EH (cell line): ENCODE measurements at regions not wholly inside any gene's neighbourhood (a gene's known extent, or its start where the extent isn't known, plus 50 kb on each side); places are given as distances from the start of the nearest gene placed in this dataset.

Source experiments
- DNase-seq: peaks from one replicate; pipeline ENCODE4 v3.0.0-alpha.2; 2015; ENCODE audit warnings: low read depth

GRCh38 chr2:34096562-34097171, 497.6 kb upstream of the FAM98A start:
- DNase-seq, result peak; percentile 72

DNA sequence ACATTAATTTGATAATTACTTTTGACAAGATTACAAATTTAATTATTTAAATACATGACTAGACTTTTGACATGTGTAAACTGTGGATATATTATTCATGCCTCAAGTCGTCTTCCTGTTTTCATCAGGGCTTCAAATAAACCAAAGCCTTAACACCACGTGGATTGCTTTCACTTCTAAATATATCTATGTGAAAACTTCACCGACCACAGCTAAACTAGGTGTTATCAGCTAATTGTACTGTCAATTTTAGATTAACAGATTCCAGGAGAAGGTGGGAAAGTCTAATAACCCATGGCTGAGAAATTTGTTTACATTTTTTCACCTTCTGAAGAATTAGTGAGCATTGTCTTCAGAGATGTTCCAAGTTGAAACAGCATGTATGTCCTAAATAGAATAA, 494.7 kb upstream of the FAM98A start:
- no peak for DNase-seq

DNA sequence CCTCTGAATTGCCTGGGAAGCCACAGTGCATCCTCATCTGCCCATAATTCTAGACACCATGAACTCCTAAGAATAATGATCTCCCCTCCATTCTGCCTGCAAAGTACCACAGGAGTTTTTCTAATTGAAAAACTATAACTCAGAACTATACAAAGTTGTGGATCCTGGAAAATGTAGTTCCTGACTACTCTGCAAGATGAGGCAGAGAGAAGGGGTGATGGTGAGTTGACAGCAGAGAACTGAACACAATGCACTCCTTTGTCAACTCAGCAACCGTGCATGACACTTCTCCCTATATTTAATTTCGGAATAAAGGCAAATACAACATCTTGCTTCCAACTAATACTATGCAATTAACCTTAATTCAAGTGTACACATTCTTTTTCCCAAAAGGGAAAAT, 471.1 kb upstream of the FAM98A start:
- DNase-seq, result no peak

DNA sequence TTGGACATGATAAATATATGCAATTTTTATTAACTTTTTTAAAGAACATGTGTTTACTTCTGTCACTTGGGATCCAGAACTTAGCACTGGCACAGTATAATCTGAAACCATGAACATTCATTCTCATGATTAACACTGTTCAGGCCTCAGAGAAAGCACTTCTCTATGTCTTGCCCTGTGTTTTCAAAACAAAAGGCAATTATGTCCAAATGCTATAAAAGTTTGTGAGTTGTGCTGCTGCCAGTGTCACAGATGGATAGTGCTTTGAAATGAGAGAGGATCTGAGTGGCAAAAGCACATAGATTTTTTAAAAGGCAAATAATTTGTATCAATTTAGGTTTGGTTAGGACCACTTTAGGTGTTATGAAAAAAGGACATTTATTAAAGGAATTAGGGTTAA, 470.5 kb upstream of the FAM98A start:
- no peak for DNase-seq

- no peak for DNase-seq
These were observed 451.3 kb upstream of the FAM98A start for GRCh38 chr2:34050413-34050812.

GRCh38 chr2:34045101-34045655, 446.1 kb upstream of the FAM98A start:
- DNase-seq, result no peak

DNA sequence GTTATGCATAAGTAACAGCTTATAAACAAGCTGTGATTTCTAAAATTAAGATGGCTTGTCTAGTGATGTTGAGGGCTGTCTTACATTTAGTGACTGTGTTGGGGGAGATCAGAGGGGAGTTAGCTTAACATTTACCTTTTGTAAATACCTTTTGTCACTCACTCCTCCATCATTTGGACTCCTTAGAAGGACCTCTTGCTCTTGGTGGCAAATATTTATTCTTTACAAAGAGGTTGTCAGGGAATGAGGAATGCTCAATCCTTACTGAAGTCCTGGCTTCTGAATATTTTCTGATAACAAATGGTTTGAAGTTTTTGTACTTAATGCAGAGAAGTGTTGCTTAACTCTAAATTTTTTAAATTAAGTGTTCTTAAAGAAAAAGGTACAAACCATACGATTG, 438.8 kb upstream of the FAM98A start:
- DNase-seq, result no peak

DNA sequence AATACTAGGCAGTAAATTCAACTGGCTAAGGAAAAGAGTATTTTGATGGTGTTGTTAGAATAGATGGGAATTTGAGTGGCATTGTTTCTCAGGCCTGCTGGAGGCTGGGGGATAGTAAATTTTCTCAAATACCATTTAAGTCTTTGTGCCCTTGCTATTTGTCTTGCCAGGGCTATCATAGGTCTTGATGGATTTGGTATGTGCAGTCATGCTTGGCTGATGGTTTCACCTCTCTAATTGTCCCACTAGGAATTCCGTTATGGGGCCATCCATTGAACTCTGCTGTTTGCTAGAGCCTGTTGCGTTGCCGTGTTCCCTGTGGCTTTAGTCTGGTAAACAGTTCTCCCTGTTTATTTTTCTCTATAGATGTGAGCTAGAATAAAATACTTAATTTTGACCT, 438.1 kb upstream of the FAM98A start:
- DNase-seq, result no peak

DNA sequence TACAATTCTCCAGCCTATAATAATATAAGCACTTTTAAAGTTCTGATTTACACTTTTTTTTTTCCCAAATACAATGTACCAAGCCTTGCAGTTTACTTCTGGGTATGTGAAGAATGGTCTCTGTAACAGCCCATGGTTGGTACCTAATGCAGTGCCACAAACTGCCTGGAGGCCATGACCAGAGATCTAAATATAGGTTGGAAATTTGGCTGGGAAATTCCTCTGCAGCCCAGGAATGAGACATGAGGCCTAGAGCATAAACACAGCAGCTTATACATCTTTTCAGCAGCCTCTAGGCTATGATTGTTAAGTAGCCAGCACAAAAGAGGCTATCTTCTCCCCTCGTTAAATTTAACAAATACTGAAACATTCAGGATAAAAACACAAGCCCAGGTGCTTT, 432.0 kb upstream of the FAM98A start:
- DNase-seq, result peak; percentile 30

DNA sequence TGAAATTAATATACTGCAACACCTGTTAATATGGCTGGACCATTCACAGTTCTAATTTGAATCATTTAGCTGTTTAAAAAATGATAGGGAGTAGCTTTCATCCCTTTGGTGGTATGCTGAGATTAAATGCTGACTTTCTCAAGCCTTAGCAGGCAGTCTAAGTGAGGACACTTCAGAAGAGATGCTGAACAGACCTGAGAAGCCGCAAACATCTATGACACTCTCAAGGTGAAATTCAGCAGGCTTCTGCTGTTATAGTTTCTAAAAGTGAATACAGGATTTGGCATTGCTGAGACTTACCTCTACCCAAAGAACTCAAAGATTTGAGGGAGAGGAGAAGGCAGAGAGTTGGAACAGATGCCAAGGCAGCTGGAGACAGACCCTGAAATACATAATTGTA, 431.2 kb upstream of the FAM98A start:
- no peak for DNase-seq

GRCh38 chr2:34029073-34029472, 430.0 kb upstream of the FAM98A start:
- DNase-seq, result no peak

- DNase-seq, result no peak
These were observed 426.1 kb upstream of the FAM98A start for GRCh38 chr2:34025196-34025595.

DNA sequence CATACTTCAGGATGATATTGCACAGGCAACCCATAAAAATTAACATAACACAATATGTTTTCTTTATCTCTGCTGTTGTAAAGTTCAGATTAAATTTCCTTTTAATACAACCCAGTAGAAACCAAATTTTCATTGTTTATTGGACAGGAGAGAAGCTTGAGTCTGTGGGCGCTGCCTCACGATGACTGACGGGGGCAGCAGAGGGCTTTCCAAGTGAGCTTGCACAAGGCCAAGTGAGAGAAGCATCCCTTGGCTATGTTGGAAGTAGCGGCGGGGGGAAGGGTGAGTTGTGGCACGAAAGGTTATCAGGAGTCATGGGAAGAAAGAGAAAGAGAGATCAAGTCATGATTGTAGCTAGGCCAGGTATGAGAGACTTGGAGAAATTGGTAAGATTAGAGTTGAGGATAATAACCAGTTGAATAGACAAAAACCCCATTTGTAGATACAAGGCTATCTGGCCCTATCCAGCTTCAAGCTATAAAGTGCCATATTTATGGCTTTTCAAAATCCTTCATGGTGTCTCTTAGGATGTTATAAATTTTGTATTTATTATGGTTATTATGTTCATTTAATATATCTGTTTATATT, 413.7 kb upstream of the FAM98A start:
- peak; percentile 53 for DNase-seq

DNA sequence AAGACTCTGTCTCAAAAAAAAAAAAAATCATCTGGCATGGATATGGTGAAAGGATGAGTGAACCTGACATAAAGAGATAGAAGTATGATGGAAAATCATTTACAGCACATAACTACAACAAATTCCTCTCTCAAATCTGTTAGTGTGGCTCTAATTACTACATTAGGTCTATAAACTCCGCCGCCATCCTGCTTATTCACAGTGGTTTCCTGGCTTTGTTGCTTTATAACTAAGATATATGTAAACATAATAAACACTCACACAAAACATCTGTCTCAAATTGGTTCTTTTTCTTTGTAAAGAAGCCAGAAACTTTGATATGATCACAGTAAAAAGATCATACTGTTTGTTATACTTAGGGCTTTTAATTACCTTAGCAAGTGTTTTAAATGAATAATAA, 412.6 kb upstream of the FAM98A start:
- DNase-seq, result no peak

DNA sequence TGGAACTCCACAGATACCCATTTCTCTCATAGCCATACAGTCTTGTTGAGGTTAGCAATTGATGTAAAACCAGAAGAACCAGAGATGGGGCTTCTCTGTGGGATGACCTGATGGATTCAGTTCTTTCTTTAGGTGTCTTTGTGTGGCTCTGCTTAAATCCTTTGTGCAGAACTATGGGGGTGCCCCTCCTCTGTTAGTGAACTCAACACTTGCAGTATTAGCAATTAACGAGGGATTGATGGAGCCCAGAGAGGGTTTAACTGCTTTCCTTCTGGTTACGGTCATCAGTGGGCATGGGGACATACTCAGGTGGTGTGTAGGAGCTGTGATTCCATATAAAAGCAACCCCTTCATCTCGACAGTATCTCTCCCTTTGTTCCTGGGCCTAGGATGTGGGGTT, 406.8 kb upstream of the FAM98A start:
- DNase-seq, result no peak

- DNase-seq, result no peak
These were observed 405.8 kb upstream of the FAM98A start for GRCh38 chr2:34004936-34005335.

DNA sequence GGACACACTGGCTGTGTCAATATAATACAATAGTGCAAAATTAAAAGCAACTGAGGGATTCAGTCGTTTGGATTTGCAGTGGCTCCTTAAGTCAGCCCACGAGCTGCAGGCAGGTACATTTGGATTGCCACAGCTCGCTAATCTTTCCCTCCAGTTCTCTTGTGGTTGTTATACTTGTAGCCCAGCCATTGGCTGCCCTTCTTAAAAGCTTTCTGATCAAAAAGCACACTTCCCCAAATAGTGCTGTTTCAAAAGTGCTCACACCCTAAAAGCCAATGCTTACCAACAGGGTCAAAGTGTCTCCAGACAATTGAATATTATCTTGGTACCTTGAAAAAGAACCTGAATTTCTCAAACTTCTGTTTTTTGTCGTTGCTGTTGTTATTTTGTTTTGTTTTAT, 404.7 kb upstream of the FAM98A start:
- no peak for DNase-seq

GRCh38 chr2:34001557-34001956, 402.5 kb upstream of the FAM98A start:
- no peak for DNase-seq

- no peak for DNase-seq
These were observed 385.0 kb upstream of the FAM98A start for GRCh38 chr2:33984131-33984530.

DNA sequence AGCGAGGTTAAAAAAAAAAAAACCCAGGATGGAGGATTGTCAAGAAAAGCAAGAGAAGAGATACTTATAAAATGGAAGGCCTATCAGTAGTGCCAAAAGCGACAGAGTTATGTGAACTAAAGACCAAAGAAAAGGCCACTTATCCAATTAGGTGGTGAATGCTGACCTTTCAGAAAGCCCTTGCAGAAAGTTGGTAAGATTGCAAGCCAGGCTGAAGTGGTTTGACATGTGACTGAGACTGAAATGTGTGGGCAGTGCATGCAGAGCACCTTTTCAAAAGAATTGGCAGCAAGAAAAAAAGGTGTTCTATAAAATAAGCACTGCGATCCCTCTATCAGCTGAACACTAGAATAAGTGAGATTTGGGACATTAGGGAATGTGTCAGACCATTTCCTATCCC, 379.4 kb upstream of the FAM98A start:
- DNase-seq, result no peak

DNA sequence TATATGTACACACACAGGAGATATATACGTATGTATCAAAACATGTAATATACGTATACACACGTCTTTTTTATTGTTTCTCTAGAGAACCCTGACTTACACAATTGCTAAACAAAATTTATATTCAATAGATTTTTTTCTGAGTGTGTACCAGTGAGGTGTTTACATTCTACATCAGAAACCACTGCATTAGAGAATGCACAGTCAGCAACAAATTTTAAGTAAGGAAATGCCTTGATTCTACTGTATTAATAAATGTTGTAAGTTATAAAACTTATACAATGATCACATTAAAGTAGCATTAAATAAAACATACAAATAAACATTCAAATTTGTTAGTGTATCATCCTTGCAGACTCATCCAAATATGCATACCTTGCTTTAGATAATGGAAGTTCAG, 376.4 kb upstream of the FAM98A start:
- DNase-seq, result no peak

GRCh38 chr2:33967103-33967502, 368.0 kb upstream of the FAM98A start:
- no peak for DNase-seq

DNA sequence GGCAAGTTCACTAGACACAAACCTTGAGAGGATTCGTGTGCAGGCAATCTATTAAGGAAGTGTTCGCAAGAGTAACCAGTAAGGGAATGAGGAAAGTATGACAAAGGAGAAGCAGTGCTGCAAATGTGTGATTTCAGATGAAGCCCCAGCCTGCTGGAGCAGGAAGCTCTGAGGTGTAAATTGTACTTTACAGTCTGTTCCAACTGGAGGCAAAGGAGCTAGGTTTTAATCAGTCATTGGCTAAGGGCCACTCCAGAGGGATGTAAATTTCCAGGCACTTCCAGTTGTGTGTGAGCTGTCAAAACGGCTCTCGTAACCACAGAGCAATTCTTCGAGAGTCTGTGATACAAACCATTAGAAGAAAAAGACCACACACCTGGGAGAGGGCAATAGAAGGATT, 359.5 kb upstream of the FAM98A start:
- DNase-seq, result no peak

GRCh38 chr2:33949371-33949770, 350.3 kb upstream of the FAM98A start:
- no peak for DNase-seq
